ENCODE measurements at regions not wholly inside any gene's neighbourhood (a gene's known extent, or its start where the extent isn't known, plus 50 kb on each side); places are given as distances from the start of the nearest gene placed in this dataset.

DNA sequence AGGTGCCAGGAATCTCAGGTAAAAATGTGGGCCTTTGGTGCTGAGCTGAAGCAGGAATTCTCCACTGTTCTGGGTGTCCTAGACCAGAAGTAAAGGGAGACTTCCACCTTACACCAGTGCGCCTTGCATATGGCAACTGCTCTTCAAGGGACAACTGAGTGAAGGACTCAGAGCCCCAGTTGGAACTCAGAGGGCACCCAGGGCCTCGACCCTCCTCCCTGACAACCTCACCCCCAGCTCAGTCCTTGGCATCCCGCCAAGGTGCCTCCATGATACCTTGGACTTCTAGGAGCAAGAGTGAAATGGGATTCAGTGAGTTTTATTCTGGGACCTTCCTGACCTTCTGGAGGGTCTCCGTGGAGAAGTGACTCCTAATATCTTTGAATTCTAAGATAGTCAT is 140.3 kb downstream of the GPCPD1 start:
- TF ChIP-seq, protein P1, sequence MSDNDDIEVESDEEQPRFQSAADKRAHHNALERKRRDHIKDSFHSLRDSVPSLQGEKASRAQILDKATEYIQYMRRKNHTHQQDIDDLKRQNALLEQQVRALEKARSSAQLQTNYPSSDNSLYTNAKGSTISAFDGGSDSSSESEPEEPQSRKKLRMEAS (IDR thresholded peaks at IDR 0.05), result no peak
- TF ChIP-seq, protein P2, sequence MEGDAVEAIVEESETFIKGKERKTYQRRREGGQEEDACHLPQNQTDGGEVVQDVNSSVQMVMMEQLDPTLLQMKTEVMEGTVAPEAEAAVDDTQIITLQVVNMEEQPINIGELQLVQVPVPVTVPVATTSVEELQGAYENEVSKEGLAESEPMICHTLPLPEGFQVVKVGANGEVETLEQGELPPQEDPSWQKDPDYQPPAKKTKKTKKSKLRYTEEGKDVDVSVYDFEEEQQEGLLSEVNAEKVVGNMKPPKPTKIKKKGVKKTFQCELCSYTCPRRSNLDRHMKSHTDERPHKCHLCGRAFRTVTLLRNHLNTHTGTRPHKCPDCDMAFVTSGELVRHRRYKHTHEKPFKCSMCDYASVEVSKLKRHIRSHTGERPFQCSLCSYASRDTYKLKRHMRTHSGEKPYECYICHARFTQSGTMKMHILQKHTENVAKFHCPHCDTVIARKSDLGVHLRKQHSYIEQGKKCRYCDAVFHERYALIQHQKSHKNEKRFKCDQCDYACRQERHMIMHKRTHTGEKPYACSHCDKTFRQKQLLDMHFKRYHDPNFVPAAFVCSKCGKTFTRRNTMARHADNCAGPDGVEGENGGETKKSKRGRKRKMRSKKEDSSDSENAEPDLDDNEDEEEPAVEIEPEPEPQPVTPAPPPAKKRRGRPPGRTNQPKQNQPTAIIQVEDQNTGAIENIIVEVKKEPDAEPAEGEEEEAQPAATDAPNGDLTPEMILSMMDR (IDR thresholded peaks at IDR 0.05; ENCODE audit: control extremely low read depth in 1 of 3, insufficient read depth in 1 of 3, low read depth in 1 of 3, low read length in 3 of 3), result no peak
- TF ChIP-seq SIN3A (conservative IDR thresholded peaks at IDR 0.05 in 1 of 2, IDR thresholded peaks at IDR 0.05 in 1 of 2; ENCODE audit: low read depth in 1 of 2, low read length in 2 of 2), result no peak
- no peak for TF ChIP-seq EP300 (IDR thresholded peaks at IDR 0.05; ENCODE audit: borderline replicate concordance in 1 of 2, low read depth in 2 of 2, low read length in 2 of 2)
- TF ChIP-seq POLR2A (IDR thresholded peaks at IDR 0.05; ENCODE audit: control extremely low read depth in 1 of 2, low read depth in 2 of 2, low read length in 2 of 2), result no peak
- TF ChIP-seq, protein P3, sequence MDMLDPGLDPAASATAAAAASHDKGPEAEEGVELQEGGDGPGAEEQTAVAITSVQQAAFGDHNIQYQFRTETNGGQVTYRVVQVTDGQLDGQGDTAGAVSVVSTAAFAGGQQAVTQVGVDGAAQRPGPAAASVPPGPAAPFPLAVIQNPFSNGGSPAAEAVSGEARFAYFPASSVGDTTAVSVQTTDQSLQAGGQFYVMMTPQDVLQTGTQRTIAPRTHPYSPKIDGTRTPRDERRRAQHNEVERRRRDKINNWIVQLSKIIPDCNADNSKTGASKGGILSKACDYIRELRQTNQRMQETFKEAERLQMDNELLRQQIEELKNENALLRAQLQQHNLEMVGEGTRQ (IDR thresholded peaks at IDR 0.05; ENCODE audit: low read length), result no peak
- TF ChIP-seq JUN (IDR thresholded peaks at IDR 0.05; ENCODE audit: low read depth, low read length), result no peak
